H1 (cell line): ENCODE measurements at regions not wholly inside any gene's neighbourhood (a gene's known extent, or its start where the extent isn't known, plus 50 kb on each side); places are given as distances from the start of the nearest gene placed in this dataset.
A peak's percentile ranks its signal among the peaks of the same experiment; 100 is the strongest.

Source experiments
- BCL11A ChIP-seq, 2 experiments: IDR thresholded peaks; one replicate each; pipeline ENCODE4 v1.6.1; 2011; ENCODE audit warnings: low read depth in 2 of 2, low read length in 2 of 2, mild to moderate bottlenecking in 2 of 2
- CHD1 ChIP-seq: IDR thresholded peaks from 2 replicates; pipeline ENCODE4 v1.6.1; 2012; ENCODE audit warnings: low read depth, low read length, improper control_type of control experiment
- CREB1 ChIP-seq: IDR thresholded peaks from 2 replicates; pipeline ENCODE4 v1.6.1; 2012; ENCODE audit warnings: inconsistent platforms
- CTCF ChIP-seq, 3 experiments: IDR thresholded peaks; 1 replicate in 2 of 3; 2 replicates in 1 of 3; pipeline versions ENCODE4 v1.5.1 to v1.6.1; 2011; ENCODE audit warnings: low read length in 3 of 3, mild to moderate bottlenecking in 3 of 3, inconsistent platforms in 2 of 3, low read depth in 1 of 3, moderate library complexity in 1 of 3; ENCODE audit not compliant: insufficient read depth in 1 of 3; ENCODE audit errors: control extremely low read depth in 1 of 3
- EP300 ChIP-seq, 2 experiments: IDR thresholded peaks; 1 replicate in 1 of 2; 2 replicates in 1 of 2; pipeline ENCODE4 v1.6.1; 2011 to 2012; ENCODE audit warnings: low read depth in 2 of 2, low read length in 2 of 2, mild to moderate bottlenecking in 2 of 2, borderline replicate concordance in 1 of 2, inconsistent platforms in 1 of 2, moderate library complexity in 1 of 2
- EZH2 ChIP-seq: fragments of 200-600 bp; sonication (generic); IDR thresholded peaks from 2 replicates; pipeline ENCODE4 v1.7.1; 2012; ENCODE audit warnings: low read depth, mild to moderate bottlenecking, moderate library complexity, low read length, inconsistent platforms; ENCODE audit not compliant: severe bottlenecking
- JUN ChIP-seq: IDR thresholded peaks from 2 replicates; pipeline ENCODE4 v1.6.1; 2011; ENCODE audit warnings: low read depth, mild to moderate bottlenecking, improper control_type of control experiment, low read length
- NANOG ChIP-seq: IDR thresholded peaks from 2 replicates; pipeline ENCODE4 v1.6.1; 2011; ENCODE audit warnings: low read length, low read depth, mild to moderate bottlenecking, inconsistent platforms; ENCODE audit not compliant: insufficient read depth, poor library complexity, severe bottlenecking
- POLR2A ChIP-seq, 2 experiments: IDR thresholded peaks; 1 replicate in 1 of 2; 2 replicates in 1 of 2; pipeline ENCODE4 v1.6.1; 2011; ENCODE audit warnings: low read depth in 2 of 2, low read length in 2 of 2, mild to moderate bottlenecking in 2 of 2; ENCODE audit errors: control extremely low read depth in 1 of 2
- RBBP5 ChIP-seq: IDR thresholded peaks from 2 replicates; pipeline ENCODE4 v1.7.1; 2012; ENCODE audit warnings: low read depth, mild to moderate bottlenecking, inconsistent platforms, low read length, moderate library complexity, borderline replicate concordance
- YY1 ChIP-seq: IDR thresholded peaks from 2 replicates; pipeline ENCODE4 v1.6.1; 2011; ENCODE audit warnings: low read depth, mild to moderate bottlenecking, low read length

- TF ChIP-seq CHD1, result no peak
- TF ChIP-seq EP300 (IDR thresholded peaks at IDR 0.05; ENCODE audit: borderline replicate concordance in 1 of 2, low read depth in 2 of 2, low read length in 2 of 2), result no peak
- TF ChIP-seq EZH2, result no peak
- TF ChIP-seq JUN, result no peak
- TF ChIP-seq CTCF (IDR thresholded peaks at IDR 0.05; ENCODE audit: control extremely low read depth in 1 of 3, insufficient read depth in 1 of 3, low read depth in 1 of 3, low read length in 3 of 3), result peak in 2 of 3 experiments; percentile 12 to 19; a peak in 2 of 4 replicates
- no peak for TF ChIP-seq NANOG
- TF ChIP-seq RBBP5, result no peak
- no peak for TF ChIP-seq CREB1
- no peak for TF ChIP-seq POLR2A (IDR thresholded peaks at IDR 0.05; ENCODE audit: control extremely low read depth in 1 of 2, low read depth in 2 of 2, low read length in 2 of 2)
- TF ChIP-seq BCL11A (IDR thresholded peaks at IDR 0.05; ENCODE audit: low read depth in 2 of 2, low read length in 2 of 2), result no peak
- no peak for TF ChIP-seq YY1
Observed at GRCh38 chr12:63066782-63067181, 84.2 kb downstream of the AVPR1A start.
